Keratinocyte (primary cell): ENCODE measurements at regions not wholly inside any gene's neighbourhood (a gene's known extent, or its start where the extent isn't known, plus 50 kb on each side); places are given as distances from the start of the nearest gene placed in this dataset.

ENCODE experiments used
- DNase-seq: peaks from one replicate; pipeline ENCODE4 v3.0.0-alpha.2; 2011; ENCODE audit warnings: low read depth, missing footprints, low spot score
- FAIRE-seq: peaks from 2 replicates; lab custom pipeline; 2011; peaks lifted over from hg19 to GRCh38; lab: Jason Lieb, UNC
- H2AFZ ChIP-seq: 2 replicates; pipeline ENCODE4 v1.6.0; 2012; ENCODE audit warnings: low read length, control low read depth, inconsistent platforms; ENCODE audit not compliant: control insufficient read depth
- H3K27ac ChIP-seq: 2 replicates; pipeline ENCODE4 v1.5.1; 2011; ENCODE audit warnings: low read length; ENCODE audit not compliant: control insufficient read depth, insufficient read depth
- H3K27me3 ChIP-seq: 3 replicates; pipeline ENCODE4 v1.6.0; 2011; ENCODE audit warnings: low read length; ENCODE audit not compliant: control insufficient read depth, insufficient read depth; ENCODE audit errors: extremely low read depth
- H3K36me3 ChIP-seq, 2 experiments: 2 replicates in 1 of 2; 3 replicates in 1 of 2; pipeline ENCODE4 v1.5.1; 2011; ENCODE audit warnings: low read length in 2 of 2, mild to moderate bottlenecking in 1 of 2; ENCODE audit not compliant: control insufficient read depth in 2 of 2, insufficient read depth in 2 of 2; ENCODE audit errors: extremely low read depth in 1 of 2
- H3K4me1 ChIP-seq: 3 replicates; pipeline ENCODE4 v1.5.1; 2011; ENCODE audit warnings: low read length; ENCODE audit not compliant: control insufficient read depth, insufficient read depth; ENCODE audit errors: extremely low read depth
- H3K4me2 ChIP-seq: 3 replicates; pipeline ENCODE4 v1.6.0; 2011; ENCODE audit warnings: low read depth, low read length; ENCODE audit not compliant: control insufficient read depth, insufficient read depth; ENCODE audit errors: extremely low read depth
- H3K4me3 ChIP-seq, 3 experiments: fragments of 200-600 bp in 1 of 3; sonication (generic) in 1 of 3; 2 replicates in 2 of 3; 3 replicates in 1 of 3; pipeline ENCODE4 v1.5.1; 2011 to 2016; ENCODE audit warnings: low read length in 3 of 3, mild to moderate bottlenecking in 3 of 3, control low read depth in 2 of 3, inconsistent platforms in 1 of 3, low read depth in 1 of 3, mixed read lengths in 1 of 3, mixed run types in 1 of 3, moderate library complexity in 1 of 3; ENCODE audit not compliant: control insufficient read depth in 2 of 3, insufficient read depth in 2 of 3; ENCODE audit errors: extremely low read depth in 1 of 3
- H3K79me2 ChIP-seq: 2 replicates; pipeline ENCODE4 v1.6.0; 2012; ENCODE audit warnings: low read length; ENCODE audit not compliant: control insufficient read depth, insufficient read depth
- H3K9ac ChIP-seq: 3 replicates; pipeline ENCODE4 v1.6.0; 2011; ENCODE audit warnings: low read length; ENCODE audit not compliant: control insufficient read depth, insufficient read depth; ENCODE audit errors: extremely low read depth
- H3K9me1 ChIP-seq: 3 replicates; pipeline ENCODE4 v1.6.0; 2011; ENCODE audit warnings: low read length; ENCODE audit not compliant: control insufficient read depth, insufficient read depth; ENCODE audit errors: extremely low read depth
- H3K9me3 ChIP-seq: 2 replicates; pipeline ENCODE4 v1.5.1; 2012; ENCODE audit warnings: low read depth, low read length; ENCODE audit not compliant: control insufficient read depth
- H4K20me1 ChIP-seq: 3 replicates; pipeline ENCODE4 v1.6.0; 2011; ENCODE audit warnings: low read length; ENCODE audit not compliant: control insufficient read depth, insufficient read depth; ENCODE audit errors: extremely low read depth
- CTCF ChIP-seq, 3 experiments: IDR thresholded peaks in 1 of 3; conservative IDR thresholded peaks in 1 of 3; optimal IDR thresholded peaks in 1 of 3; 2 replicates in 2 of 3; 3 replicates in 1 of 3; pipeline versions ENCODE3 to v1.5.1; 2011; ENCODE audit warnings: low read length in 3 of 3, mild to moderate bottlenecking in 3 of 3, moderate library complexity in 2 of 3, control low read depth in 1 of 3, inconsistent platforms in 1 of 3; ENCODE audit not compliant: insufficient read depth in 2 of 3; ENCODE audit errors: extremely low read depth in 1 of 3
- EZH2 ChIP-seq: IDR thresholded peaks from one replicate; pipeline ENCODE4 v1.6.1; 2012; ENCODE audit warnings: inconsistent platforms, mild to moderate bottlenecking, low read length, moderate library complexity
- dilution Hi-C: fragments of 300-500 bp; cut with MboI; formaldehyde crosslinking; loops from one replicate; pipeline ENCODE4 v1.7.0; 2020; ENCODE audit warnings: low sequenced_read_pairs; ENCODE audit not compliant: extremely low pct_ligation_motif_present

- dilution Hi-C loops, result no loop called here
- H3K27ac ChIP-seq, result no peak overlapping the region
- H3K27me3 ChIP-seq, result no peaks in the 10 kb centered on the region
- H3K9me3 ChIP-seq, result peaks cover 2% of the 10 kb centered on the region
- no peak overlapping the region for H2AFZ ChIP-seq
- no peaks in the 10 kb centered on the region for H3K9me1 ChIP-seq
- no peaks in the 10 kb centered on the region for H3K4me1 ChIP-seq
- no peaks in the 10 kb centered on the region for H3K79me2 ChIP-seq
- FAIRE-seq, result no peak
- TF ChIP-seq EZH2, result no peak
- TF ChIP-seq CTCF (optimal IDR thresholded peaks at IDR 0.05 in 1 of 3, IDR thresholded peaks at IDR 0.05 in 1 of 3, conservative IDR thresholded peaks at IDR 0.05 in 1 of 3; ENCODE audit: extremely low read depth in 1 of 3, insufficient read depth in 2 of 3, low read length in 3 of 3), result no peak
- H4K20me1 ChIP-seq, result no peaks in the 10 kb centered on the region
- no peak for DNase-seq
- no peaks in the 10 kb centered on the region for H3K36me3 ChIP-seq
- no peak overlapping the region for H3K4me2 ChIP-seq
- H3K4me3 ChIP-seq, result no peak overlapping the region
- no peak overlapping the region for H3K9ac ChIP-seq
Observed at GRCh38 chr2:126317790-126318431, 338.0 kb upstream of the GYPC start.

GRCh38 chr2:126322342-126322741 is 333.6 kb upstream of the GYPC start:
- no peaks in the 10 kb centered on the region for H3K27me3 ChIP-seq
- H4K20me1 ChIP-seq, result no peaks in the 10 kb centered on the region
- no peak for DNase-seq
- H3K4me3 ChIP-seq, result no peak overlapping the region
- TF ChIP-seq CTCF (optimal IDR thresholded peaks at IDR 0.05 in 1 of 3, IDR thresholded peaks at IDR 0.05 in 1 of 3, conservative IDR thresholded peaks at IDR 0.05 in 1 of 3; ENCODE audit: extremely low read depth in 1 of 3, insufficient read depth in 2 of 3, low read length in 3 of 3) (no peak), EZH2 (no peak)
- dilution Hi-C loops, result no loop called here
- no peaks in the 10 kb centered on the region for H3K79me2 ChIP-seq
- no peak overlapping the region for H3K27ac ChIP-seq
- no peaks in the 10 kb centered on the region for H3K36me3 ChIP-seq
- no peak overlapping the region for H2AFZ ChIP-seq
- H3K9me3 ChIP-seq, result no peaks in the 10 kb centered on the region
- H3K4me2 ChIP-seq, result no peak overlapping the region
- FAIRE-seq, result no peak
- no peak overlapping the region for H3K9ac ChIP-seq
- H3K4me1 ChIP-seq, result no peaks in the 10 kb centered on the region
- H3K9me1 ChIP-seq, result no peaks in the 10 kb centered on the region
